Pancreas (tissue), 10 donors: ENCODE measurements at regions not wholly inside any gene's neighbourhood (a gene's known extent, or its start where the extent isn't known, plus 50 kb on each side); places are given as distances from the start of the nearest gene placed in this dataset.
"Not testable (repeated sequence)": the region's sequence is repeated elsewhere in the genome, so short reads cannot be mapped to it uniquely, and the experiment has no call there.

ENCODE experiments used
- ATAC-seq, 4 donors: fragments of 200-7000 bp; cut with Tn5 transposase; one replicate each; pipeline versions ENCODE4 v1.8.0 to v1.9.1; 2020; ENCODE audit warnings: mild to moderate bottlenecking in 4 of 4, moderate library complexity in 4 of 4
- DNase-seq, 6 donors: peaks; one replicate each; pipeline ENCODE4 v3.0.0-alpha.2; 2020
- FAIRE-seq: peaks from 2 replicates; lab custom pipeline; 2012; peaks lifted over from hg19 to GRCh38; lab: Jason Lieb, UNC
- H3K27ac ChIP-seq, 4 donors: fragments of 200-600 bp; sonication (generic); 1 replicate in 3 of 4; 2 replicates in 1 of 4; pipeline versions ENCODE4 v1.5.0 to v1.8.0; 2020
- H3K27me3 ChIP-seq, 4 donors: fragments of 200-600 bp; one replicate each; pipeline ENCODE4 v1.8.0; 2021
- H3K36me3 ChIP-seq, 3 donors: fragments of 200-600 bp; sonication (generic) in 1 of 3; one replicate each; pipeline versions ENCODE4 v1.5.0 to v1.8.0; 2020 to 2021
- H3K4me1 ChIP-seq, 3 donors: fragments of 200-600 bp; one replicate each; pipeline ENCODE4 v1.8.0; 2021
- H3K4me3 ChIP-seq, 4 donors: fragments of 200-600 bp; sonication (generic) in 2 of 4; one replicate each; pipeline versions ENCODE4 v1.5.0 to v1.8.0; 2020 to 2021
- H3K9me3 ChIP-seq, 4 donors: fragments of 200-600 bp; one replicate each; pipeline ENCODE4 v1.8.0; 2021
- CTCF ChIP-seq, 4 donors: fragments of 200-600 bp; sonication (generic) in 3 of 4; IDR thresholded peaks; one replicate each; pipeline versions ENCODE4 v1.5.0 to v1.8.0; 2021; ENCODE audit warnings: antibody characterized with exemption in 4 of 4
- WGBS, 2 donors: extraction: QIAGEN DNeasy Blood & Tissue Kit; methylation state at CpG; one replicate each; pipeline ENCODE4 v1.1.7; 2013; 5-methylcytosine and 5-hydroxymethylcytosine counted together
- intact Hi-C, 3 donors: fragments of 100-400 bp; cut with DNase I; formaldehyde crosslinking; loops; one replicate each; pipeline versions ENCODE4 v1.11.1 to v1.14.2; 2022
- donor health status: healthy with polysubstance abuse.
- donor health status: DM: no; HTN: no; CAD: no; lungs with moderate emphysema.
- donor health status: DM: no; HTN: no; CAD: no.
- donor health status: control.
- donor health status: control.
- donor health status: Bipolar disorder and iron deficiency.
- donor health status: DM: yes; HTN: yes; CAD: no.
- donor health status: DM: no; HTN: no; CAD: no.
- donor health status: DM: no; HTN: no; CAD: no.
- donor health status: DM: yes; HTN: yes; CAD: no.

GRCh38 chr10:28988980-28989379, 299.9 kb upstream of the LYZL1 start:
- Histone ChIP-seq H3K27ac (no peak overlapping the region), H3K4me3 (no peak overlapping the region), H3K36me3 (no peaks in the 10 kb centered on the region), H3K27me3 (no peaks in the 10 kb centered on the region), H3K9me3 (no peaks in the 10 kb centered on the region), H3K4me1 (peaks cover 0 to 4% (median 2%) of the 10 kb centered on the region in 3 donors)
- DNase-seq: no peak
- ATAC-seq: no peak
- 77 to 88% methylated on average over 6 of the region's 6 CpGs for WGBS, 2 donors
- intact Hi-C loops: loop anchor here in 2 of 3 donors (5.0 kb wide), 2 partner anchors 317 to 322 kb away; no protein-coding TSS in a partner anchor
- FAIRE-seq: no peak
- no peak for TF ChIP-seq CTCF (IDR thresholded peaks at IDR 0.05)

GRCh38 chr10:28991333-28992270, 297.3 kb upstream of the LYZL1 start:
- H3K27ac ChIP-seq: no peak overlapping the region
- no peaks in the 10 kb centered on the region for H3K36me3 ChIP-seq
- FAIRE-seq: no peak
- intact Hi-C loops: no loop called here
- no peaks in the 10 kb centered on the region for H3K27me3 ChIP-seq
- WGBS, 2 donors: 63 to 75% methylated on average over 7 of the region's 7 CpGs
- DNase-seq: peak in 4 of 6 donors; percentile 16 to 63 (median 46)
- peak; percentile 17 to 49 (median 44) for TF ChIP-seq CTCF (IDR thresholded peaks at IDR 0.05)
- peak; percentile 66 to 88 (median 82) for ATAC-seq
- H3K9me3 ChIP-seq: no peaks in the 10 kb centered on the region
- H3K4me3 ChIP-seq: no peak overlapping the region
- no peaks in the 10 kb centered on the region for H3K4me1 ChIP-seq

GRCh38 chr10:28993056-28993455, 295.8 kb upstream of the LYZL1 start:
- H3K27me3 ChIP-seq: no peaks in the 10 kb centered on the region
- no peak overlapping the region for H3K4me3 ChIP-seq
- no peak for DNase-seq
- no peak for FAIRE-seq
- intact Hi-C loops: no loop called here
- H3K9me3 ChIP-seq: no peaks in the 10 kb centered on the region
- TF ChIP-seq CTCF (IDR thresholded peaks at IDR 0.05): no peak
- no peak overlapping the region for H3K27ac ChIP-seq
- H3K36me3 ChIP-seq: no peaks in the 10 kb centered on the region
- no peaks in the 10 kb centered on the region for H3K4me1 ChIP-seq
- 54 to 75% methylated on average over 8 of the region's 8 CpGs for WGBS, 2 donors
- ATAC-seq: no peak

- ATAC-seq: no peak
- Histone ChIP-seq H3K27me3 (no peaks in the 10 kb centered on the region), H3K9me3 (no peaks in the 10 kb centered on the region), H3K4me3 (no peak overlapping the region), H3K36me3 (no peaks in the 10 kb centered on the region), H3K4me1 (no peaks in the 10 kb centered on the region), H3K27ac (no peak overlapping the region)
- no peak for FAIRE-seq
- WGBS, 2 donors: 56 to 76% methylated on average over 1 of the region's 1 CpG
- no peak for DNase-seq
- TF ChIP-seq CTCF (IDR thresholded peaks at IDR 0.05): no peak
- intact Hi-C loops: no loop called here
Observed at GRCh38 chr10:28993861-28994260, 295.0 kb upstream of the LYZL1 start.

GRCh38 chr10:28994802-28995201, 294.1 kb upstream of the LYZL1 start:
- intact Hi-C loops: not testable (repeated sequence)
- 86 to 90% methylated on average over 5 of the region's 5 CpGs for WGBS, 2 donors

More at GRCh38 chr10:28994802-28995201, 294.1 kb upstream of the LYZL1 start:
- not testable (repeated sequence) for H3K4me1 ChIP-seq, H3K4me3 ChIP-seq, DNase-seq, ATAC-seq, H3K36me3 ChIP-seq, FAIRE-seq, H3K9me3 ChIP-seq, H3K27ac ChIP-seq, H3K27me3 ChIP-seq
